COR-L47 (cell line): ENCODE measurements at regions not wholly inside any gene's neighbourhood (a gene's known extent, or its start where the extent isn't known, plus 50 kb on each side); places are given as distances from the start of the nearest gene placed in this dataset.

Source experiments
- DNase-seq: peaks from one replicate; lab custom pipeline; 2025; lab: John Stamatoyannopoulos, UW

DNA sequence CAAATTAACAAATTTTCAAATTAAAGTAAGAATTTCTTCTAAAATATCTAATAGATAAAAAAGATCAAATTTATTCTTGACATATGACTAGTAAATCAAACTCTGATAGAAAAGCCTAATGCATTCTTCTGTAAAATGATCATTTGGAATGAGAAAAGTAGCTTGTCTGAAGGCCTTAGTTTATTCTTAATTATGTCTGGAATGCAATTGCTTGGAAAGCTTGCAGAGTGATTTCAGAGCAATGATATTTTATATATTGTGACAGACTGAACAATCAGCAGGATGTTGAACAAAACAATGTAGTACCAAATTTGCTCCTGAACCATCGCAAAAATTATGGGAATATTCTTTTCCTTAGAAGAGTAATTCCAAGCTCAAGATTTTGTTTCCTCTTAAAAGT is 789.6 kb upstream of the NOVA1 start:
- DNase-seq, result no peak

DNA sequence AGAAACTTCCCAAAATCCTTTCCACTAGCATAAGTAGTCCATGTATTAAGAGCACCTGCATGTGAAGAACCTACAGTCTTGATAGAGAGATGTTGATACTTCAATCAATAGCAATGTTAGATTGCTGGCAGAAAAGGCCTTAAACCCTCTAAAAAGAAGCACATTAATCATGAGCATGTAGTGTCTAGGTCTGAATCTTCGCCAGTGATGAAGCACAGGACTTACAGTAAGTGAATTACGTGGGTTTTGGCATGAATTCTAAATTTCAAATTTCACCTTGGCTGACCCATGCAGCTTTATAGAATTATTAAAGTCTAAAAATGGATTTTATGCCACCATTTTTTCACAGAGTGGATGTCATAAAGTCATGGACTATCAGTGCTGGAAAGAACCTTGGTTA is 791.6 kb upstream of the NOVA1 start:
- no peak for DNase-seq

DNA sequence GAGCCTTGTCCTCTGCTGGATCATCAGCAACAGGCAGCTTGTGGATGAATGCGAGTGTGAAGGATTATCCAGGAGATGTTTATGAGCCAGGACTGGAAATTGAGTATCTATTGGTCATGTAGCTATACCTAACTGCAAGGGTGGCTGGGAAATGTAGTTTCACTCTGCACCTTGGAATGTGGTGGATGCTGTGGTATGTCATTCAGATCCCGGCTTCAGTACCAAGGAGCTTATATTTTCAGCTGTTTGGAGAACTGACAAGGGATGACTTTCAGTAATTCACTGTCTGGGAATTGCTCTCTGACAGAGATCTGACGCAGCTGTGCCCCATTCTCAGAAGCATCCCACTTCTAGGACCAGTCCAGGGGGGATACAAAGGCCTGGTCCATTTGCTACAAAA is 792.3 kb upstream of the NOVA1 start:
- DNase-seq, result no peak

DNA sequence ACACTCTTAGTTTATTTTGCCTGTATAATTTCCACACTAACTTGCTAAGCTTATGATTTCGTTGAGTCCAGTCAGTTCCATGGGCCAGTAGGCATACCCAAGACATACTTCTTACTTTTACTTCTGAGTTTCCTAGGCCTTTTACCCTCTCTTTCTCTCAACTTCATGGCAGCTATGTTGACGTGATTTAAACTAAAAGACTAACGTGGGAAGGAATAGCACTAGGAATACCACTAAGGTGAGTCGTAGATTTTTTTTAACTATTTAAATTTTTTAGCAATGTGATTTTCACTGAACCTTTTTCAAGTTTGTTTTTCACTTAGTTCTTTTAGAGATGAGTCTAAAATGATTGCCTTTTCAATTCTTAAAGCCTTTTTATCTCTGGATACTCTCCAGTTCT is 793.5 kb upstream of the NOVA1 start:
- no peak for DNase-seq

DNA sequence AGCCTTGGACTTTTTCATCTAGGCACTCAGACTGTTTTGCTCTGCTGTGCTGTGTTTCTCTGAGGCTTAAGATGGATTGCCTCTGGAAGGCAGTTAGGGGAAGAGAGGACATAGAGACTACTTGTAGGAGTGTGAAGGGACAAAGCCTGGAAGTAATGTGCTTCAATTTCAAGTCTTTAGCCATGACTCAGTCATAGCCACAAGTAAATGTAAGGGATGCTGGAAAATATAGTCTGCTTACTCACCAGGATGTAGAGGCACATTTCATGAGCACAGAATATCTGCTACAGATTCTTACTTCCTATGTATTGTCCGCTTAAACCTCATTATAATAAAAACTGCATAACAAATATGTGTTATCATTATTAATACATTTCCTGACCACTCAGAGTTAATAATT is 794.3 kb upstream of the NOVA1 start:
- DNase-seq, result no peak

- DNase-seq, result no peak
These were observed 812.1 kb upstream of the NOVA1 start for GRCh38 chr14:27409944-27410343.

- no peak for DNase-seq
These were observed 813.1 kb upstream of the NOVA1 start for GRCh38 chr14:27410981-27411380.

DNA sequence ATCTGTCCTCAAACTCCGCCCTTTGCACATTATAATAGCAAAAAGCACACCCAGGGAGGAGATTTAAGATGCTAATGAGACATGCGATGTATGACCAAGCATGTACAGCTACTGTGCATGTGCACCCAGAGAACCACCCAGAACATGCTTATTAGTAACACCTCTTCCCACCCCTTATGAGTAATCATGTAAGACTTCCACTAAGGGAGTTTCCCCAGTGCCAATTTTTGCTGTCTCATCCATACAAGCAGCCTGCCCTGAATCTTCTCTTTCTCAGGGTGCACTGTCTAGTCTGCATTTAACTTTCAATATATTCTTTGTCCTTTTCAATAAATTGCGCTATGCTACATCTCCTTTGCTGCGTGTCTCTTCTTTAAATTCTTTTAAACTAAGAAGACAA is 830.0 kb upstream of the NOVA1 start:
- no peak for DNase-seq

GRCh38 chr14:27435923-27436670 is 838.3 kb upstream of the NOVA1 start:
- DNase-seq, result no peak

- no peak for DNase-seq
These were observed 886.8 kb upstream of the NOVA1 start for GRCh38 chr14:27484633-27485032.

GRCh38 chr14:27485193-27485592 is 887.4 kb upstream of the NOVA1 start:
- no peak for DNase-seq

DNA sequence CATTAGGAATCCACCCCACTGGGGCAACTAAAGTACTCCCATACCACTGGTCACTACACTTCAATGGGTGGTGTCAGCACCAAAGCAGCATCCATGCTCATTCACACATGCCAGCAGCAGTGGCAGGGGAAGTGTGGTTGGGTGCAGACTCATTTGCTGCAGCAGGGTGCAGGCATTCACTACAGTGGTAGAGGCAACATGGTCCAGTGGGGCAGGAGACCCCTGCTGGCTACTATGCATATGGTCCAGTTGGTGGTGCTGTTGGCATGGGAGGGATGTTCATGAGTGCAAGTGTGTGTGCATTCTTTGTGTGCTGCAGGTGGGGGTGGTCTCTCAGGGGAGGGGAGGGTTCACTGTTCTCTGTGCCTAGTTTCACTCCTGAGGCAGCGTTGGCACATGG is 908.4 kb upstream of the NOVA1 start:
- DNase-seq, result no peak

GRCh38 chr14:27528328-27528727 is 930.5 kb upstream of the NOVA1 start:
- peak; percentile 49 for DNase-seq

GRCh38 chr14:27536748-27537147 is 938.9 kb upstream of the NOVA1 start:
- no peak for DNase-seq

GRCh38 chr14:27546111-27546510 is 948.3 kb upstream of the NOVA1 start:
- DNase-seq, result no peak

DNA sequence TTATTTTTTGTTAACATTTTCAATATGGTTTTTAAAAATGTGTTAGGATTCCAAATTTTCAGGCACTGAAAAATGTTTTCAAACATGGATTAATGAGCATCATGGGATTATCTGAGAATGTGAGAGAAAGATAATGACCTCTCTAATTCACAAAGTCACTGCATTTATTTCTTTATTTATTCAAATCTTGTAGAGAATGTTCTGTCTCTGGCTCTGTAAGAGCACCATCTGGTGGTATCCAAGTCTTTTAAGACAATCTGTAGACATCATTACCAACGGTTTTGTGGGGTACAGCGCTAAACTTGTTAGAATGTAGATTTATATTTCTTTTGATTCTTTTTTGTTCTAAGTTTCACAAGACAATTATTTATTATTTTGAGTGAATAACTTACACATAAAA is 956.0 kb upstream of the NOVA1 start:
- DNase-seq, result no peak

DNA sequence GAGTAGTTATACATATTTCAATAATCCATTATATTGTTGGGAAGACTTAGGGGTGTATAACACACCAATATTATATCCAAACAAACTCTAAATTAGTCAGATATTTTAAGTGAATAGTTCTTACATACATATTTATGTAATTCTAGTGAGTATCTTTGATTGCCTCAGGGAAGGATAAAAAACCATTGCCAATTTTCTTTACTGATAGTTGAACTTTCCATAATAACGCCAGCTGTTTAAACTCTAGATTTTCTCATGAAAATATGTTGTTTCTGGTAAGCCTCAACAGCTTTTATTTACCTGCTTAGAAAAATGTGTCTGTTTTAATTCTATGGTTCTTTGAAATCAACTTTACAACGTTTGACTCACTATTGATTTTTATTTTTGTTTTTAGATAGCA is 959.6 kb upstream of the NOVA1 start:
- no peak for DNase-seq

GRCh38 chr14:27559848-27560247 is 962.0 kb upstream of the NOVA1 start:
- DNase-seq, result no peak

DNA sequence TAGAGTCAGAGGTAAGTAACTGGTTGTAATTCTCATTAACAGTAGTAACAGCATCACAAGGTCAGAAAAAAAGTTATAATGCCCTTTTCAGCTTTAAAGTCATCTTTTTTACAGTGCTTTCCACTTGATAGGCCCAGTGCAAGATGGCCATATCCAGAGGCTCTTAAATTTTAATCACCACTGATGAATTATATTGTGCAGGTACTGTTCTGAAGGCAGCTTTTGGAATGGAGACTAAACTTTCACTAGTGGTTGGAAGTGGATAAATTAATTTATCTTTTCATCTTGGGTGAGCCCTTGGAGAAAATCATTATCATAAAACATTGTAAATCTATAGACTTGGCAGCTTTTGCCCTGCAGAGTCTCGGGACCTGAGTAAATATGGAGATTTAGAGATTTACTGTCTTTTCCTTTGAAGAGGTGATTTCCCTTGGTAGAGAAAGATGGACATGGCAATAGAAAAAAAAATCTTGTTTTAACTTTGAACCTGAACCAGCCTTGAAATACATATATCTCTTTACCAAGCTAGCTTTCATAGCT is 969.1 kb upstream of the NOVA1 start:
- DNase-seq, result no peak

- no peak for DNase-seq
These were observed 975.2 kb upstream of the NOVA1 start for GRCh38 chr14:27573018-27573417.

DNA sequence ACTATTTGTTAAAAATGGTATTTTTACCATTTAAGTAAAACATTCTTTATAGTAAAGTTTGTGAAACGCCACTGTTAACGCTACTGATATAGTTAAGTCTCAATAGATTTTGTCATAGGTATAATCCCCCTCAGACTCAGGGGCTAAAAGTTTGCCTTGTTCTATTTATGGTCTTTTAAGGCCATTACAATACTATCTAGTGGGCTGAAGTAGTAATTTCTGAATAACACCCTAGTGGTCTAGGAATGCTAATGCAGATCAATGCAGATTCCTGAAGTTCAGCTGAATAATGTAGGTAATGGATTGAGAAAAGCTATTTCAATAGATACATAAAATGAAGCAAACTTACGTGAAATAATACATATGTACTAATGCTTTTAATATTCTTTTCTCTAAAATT is 989.3 kb upstream of the NOVA1 start:
- no peak for DNase-seq

DNA sequence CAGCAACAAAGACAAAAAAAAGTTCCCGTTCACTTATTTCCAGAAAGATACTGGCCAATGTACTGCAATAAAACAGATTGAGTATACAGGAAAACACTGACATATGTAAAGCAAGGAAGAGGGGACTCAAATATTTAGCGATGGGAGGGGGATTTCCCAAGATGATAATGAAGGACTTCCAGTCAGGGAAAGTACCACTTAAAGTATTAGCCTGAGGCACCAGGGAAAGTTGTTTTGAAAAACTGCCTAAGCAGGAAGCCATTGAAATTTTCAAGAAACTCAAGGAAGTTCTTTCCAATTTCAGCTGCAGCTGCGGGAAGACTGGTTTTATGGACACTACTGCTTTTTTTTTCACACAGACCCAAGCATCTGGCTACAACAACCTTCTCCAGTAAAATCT is 1007.4 kb upstream of the NOVA1 start:
- no peak for DNase-seq

DNA sequence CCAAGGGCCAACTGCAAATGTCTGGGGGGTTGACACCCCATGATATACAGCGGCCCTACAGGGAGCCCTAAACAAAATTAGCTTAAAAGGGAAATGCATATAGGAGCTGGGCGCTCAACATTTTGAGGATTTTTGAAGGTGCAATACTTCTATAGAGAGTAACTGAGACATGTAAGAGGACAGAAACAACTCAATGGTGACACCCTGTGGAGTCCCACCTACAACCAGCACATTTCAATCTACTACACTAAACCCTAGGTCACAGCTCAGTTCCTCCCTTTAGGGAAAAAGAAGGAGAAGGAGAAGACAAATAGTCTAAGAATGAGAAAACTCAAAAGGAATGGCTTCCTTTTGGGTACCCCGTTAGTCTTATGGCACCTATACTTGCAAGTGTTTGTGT is 1010.5 kb upstream of the NOVA1 start:
- DNase-seq, result no peak

- no peak for DNase-seq
These were observed 1014.3 kb upstream of the NOVA1 start for GRCh38 chr14:27612121-27612520.
